HepG2 (cell line): ENCODE measurements at regions not wholly inside any gene's neighbourhood (a gene's known extent, or its start where the extent isn't known, plus 50 kb on each side); places are given as distances from the start of the nearest gene placed in this dataset.

Experiments used
- ASH2L ChIP-seq: fragments of 300-600, 200-600 bp; sonication (generic); IDR thresholded peaks from 2 replicates; pipeline ENCODE4 v1.7.0; 2017; ENCODE audit warnings: low read depth, mild to moderate bottlenecking, moderate library complexity, mixed read lengths, low read length; ENCODE audit not compliant: insufficient read length
- CBX1 ChIP-seq: IDR thresholded peaks from one replicate; pipeline ENCODE4 v1.6.1; 2016; ENCODE audit warnings: antibody characterized with exemption, low read depth
- CTCF ChIP-seq: sonication (generic); formaldehyde crosslinking; IDR thresholded peaks from 2 replicates; pipeline ENCODE4 v1.5.0; 2020; ENCODE audit warnings: mild to moderate bottlenecking, missing genetic modification reagents, moderate library complexity
- HDAC6 ChIP-seq: fragments of 200-600 bp; sonication (generic); IDR thresholded peaks from 2 replicates; pipeline ENCODE4 v1.7.0; 2017; ENCODE audit warnings: mild to moderate bottlenecking, antibody characterized with exemption, low read length, low read depth
- HINFP ChIP-seq: sonication (generic); formaldehyde crosslinking; IDR thresholded peaks from 2 replicates; pipeline ENCODE4 v1.4.0; 2020; ENCODE audit warnings: low read depth, mild to moderate bottlenecking, missing genetic modification reagents
- HNRNPLL ChIP-seq: fragments of 200-400 bp; formaldehyde crosslinking; IDR thresholded peaks from 2 replicates; pipeline ENCODE4 v1.6.1; 2017; ENCODE audit warnings: mild to moderate bottlenecking, low read depth, low read length; ENCODE audit not compliant: poor library complexity, severe bottlenecking
- MAZ ChIP-seq, 2 experiments: sonication (generic) in 1 of 2; formaldehyde crosslinking in 1 of 2; IDR thresholded peaks; 2 replicates each; pipeline versions ENCODE4 v1.5.0 to v1.6.1; 2012 to 2020; ENCODE audit warnings: low read depth in 2 of 2, mild to moderate bottlenecking in 2 of 2, borderline replicate concordance in 1 of 2, improper control_type of control experiment in 1 of 2, low read length in 1 of 2, missing genetic modification reagents in 1 of 2, moderate library complexity in 1 of 2
- RAD51 ChIP-seq: fragments of 450-650 bp; IDR thresholded peaks from 2 replicates; pipeline ENCODE4 v1.6.1; 2016; ENCODE audit warnings: borderline replicate concordance
- REST ChIP-seq, 2 experiments: IDR thresholded peaks; 2 replicates each; pipeline ENCODE4 v1.6.1; 2011 to 2012; ENCODE audit warnings: low read length in 2 of 2, borderline replicate concordance in 1 of 2, low read depth in 1 of 2, mild to moderate bottlenecking in 1 of 2, moderate library complexity in 1 of 2
- ZBTB1 ChIP-seq: sonication (generic); formaldehyde crosslinking; IDR thresholded peaks from 2 replicates; pipeline ENCODE4 v1.4.0; 2020; ENCODE audit warnings: missing genetic modification reagents, borderline replicate concordance
- TF ChIP-seq, protein P1 (sequence below): IDR thresholded peaks from 2 replicates; pipeline ENCODE4 v1.6.1; 2012; ENCODE audit warnings: inconsistent platforms

DNA sequence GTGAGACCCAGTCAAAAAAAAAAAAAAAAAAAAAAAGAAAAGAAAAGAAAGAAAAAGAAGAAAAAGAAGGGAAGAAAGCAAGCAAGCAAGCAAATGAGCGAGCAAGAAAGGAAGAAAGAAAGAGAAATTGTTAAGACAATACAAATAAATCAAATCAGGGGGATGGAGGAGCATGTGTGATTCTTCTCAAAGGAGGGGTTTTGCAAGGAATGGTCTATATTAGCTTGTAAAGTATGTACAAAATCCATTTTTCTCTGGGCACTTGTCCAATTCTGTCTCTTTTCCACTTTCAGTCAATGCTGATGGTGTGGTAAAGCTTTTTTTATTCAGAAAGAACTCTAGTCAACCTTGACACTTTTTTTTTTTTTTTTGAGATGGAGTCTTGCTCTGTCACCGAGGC lies 133.7 kb upstream of the TNFAIP3 start:
- TF ChIP-seq, protein P1, sequence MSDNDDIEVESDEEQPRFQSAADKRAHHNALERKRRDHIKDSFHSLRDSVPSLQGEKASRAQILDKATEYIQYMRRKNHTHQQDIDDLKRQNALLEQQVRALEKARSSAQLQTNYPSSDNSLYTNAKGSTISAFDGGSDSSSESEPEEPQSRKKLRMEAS: no peak
- no peak for TF ChIP-seq CTCF (CRISPR knock-in tag)
- TF ChIP-seq RAD51: no peak
- no peak for TF ChIP-seq REST (IDR thresholded peaks at IDR 0.05; ENCODE audit: borderline replicate concordance in 1 of 2, low read depth in 1 of 2, low read length in 2 of 2)
- TF ChIP-seq HDAC6: no peak
- TF ChIP-seq ZBTB1 (CRISPR knock-in tag): no peak
- TF ChIP-seq HNRNPLL: no peak
- TF ChIP-seq CBX1: no peak
- TF ChIP-seq ASH2L: no peak
- TF ChIP-seq MAZ (IDR thresholded peaks at IDR 0.05; ENCODE audit: borderline replicate concordance, low read depth, low read length): no peak
- no peak for TF ChIP-seq MAZ (CRISPR knock-in tag; IDR thresholded peaks at IDR 0.05; ENCODE audit: low read depth)
- no peak for TF ChIP-seq HINFP (CRISPR knock-in tag)
